ENCODE measurements at regions not wholly inside any gene's neighbourhood (a gene's known extent, or its start where the extent isn't known, plus 50 kb on each side); places are given as distances from the start of the nearest gene placed in this dataset.

- intact Hi-C loops (cut with DNase I), result no loop called here
- DNase-seq, result no peak
- no peak overlapping the region for H3K4me3 ChIP-seq
- H3K36me3 ChIP-seq, result no peaks in the 10 kb centered on the region
- no peaks in the 10 kb centered on the region for H3K4me1 ChIP-seq (ENCODE audit: insufficient read depth)
- no peaks in the 10 kb centered on the region for H3K27me3 ChIP-seq
- H3K27ac ChIP-seq, result no peak overlapping the region
- no peaks in the 10 kb centered on the region for H3K9me3 ChIP-seq
- TF ChIP-seq, protein P1, sequence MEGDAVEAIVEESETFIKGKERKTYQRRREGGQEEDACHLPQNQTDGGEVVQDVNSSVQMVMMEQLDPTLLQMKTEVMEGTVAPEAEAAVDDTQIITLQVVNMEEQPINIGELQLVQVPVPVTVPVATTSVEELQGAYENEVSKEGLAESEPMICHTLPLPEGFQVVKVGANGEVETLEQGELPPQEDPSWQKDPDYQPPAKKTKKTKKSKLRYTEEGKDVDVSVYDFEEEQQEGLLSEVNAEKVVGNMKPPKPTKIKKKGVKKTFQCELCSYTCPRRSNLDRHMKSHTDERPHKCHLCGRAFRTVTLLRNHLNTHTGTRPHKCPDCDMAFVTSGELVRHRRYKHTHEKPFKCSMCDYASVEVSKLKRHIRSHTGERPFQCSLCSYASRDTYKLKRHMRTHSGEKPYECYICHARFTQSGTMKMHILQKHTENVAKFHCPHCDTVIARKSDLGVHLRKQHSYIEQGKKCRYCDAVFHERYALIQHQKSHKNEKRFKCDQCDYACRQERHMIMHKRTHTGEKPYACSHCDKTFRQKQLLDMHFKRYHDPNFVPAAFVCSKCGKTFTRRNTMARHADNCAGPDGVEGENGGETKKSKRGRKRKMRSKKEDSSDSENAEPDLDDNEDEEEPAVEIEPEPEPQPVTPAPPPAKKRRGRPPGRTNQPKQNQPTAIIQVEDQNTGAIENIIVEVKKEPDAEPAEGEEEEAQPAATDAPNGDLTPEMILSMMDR (IDR thresholded peaks at IDR 0.05), result no peak
- TF ChIP-seq EP300 (IDR thresholded peaks at IDR 0.05), result no peak
- no peak for TF ChIP-seq POLR2A (IDR thresholded peaks at IDR 0.05)
- WGBS, 3 donors, result 64 to 76% (median 66%) methylated on average over 16 of the region's 16 CpGs
Observed at GRCh38 chr11:45079943-45080719, 66.3 kb upstream of the PRDM11 start.

GRCh38 chr11:45082744-45083543, 63.5 kb upstream of the PRDM11 start:
- no peaks in the 10 kb centered on the region for H3K9me3 ChIP-seq
- TF ChIP-seq, protein P1 (IDR thresholded peaks at IDR 0.05), result no peak
- TF ChIP-seq POLR2A (IDR thresholded peaks at IDR 0.05) (no peak), EP300 (IDR thresholded peaks at IDR 0.05) (no peak)
- H3K27me3 ChIP-seq, result no peaks in the 10 kb centered on the region
- WGBS, 3 donors, result 44 to 55% (median 45%) methylated on average over 10 of the region's 10 CpGs
- H3K27ac ChIP-seq, result no peak overlapping the region
- no peak overlapping the region for H3K4me3 ChIP-seq
- H3K36me3 ChIP-seq, result no peaks in the 10 kb centered on the region
- DNase-seq, result no peak
- intact Hi-C loops (cut with DNase I), result no loop called here
- H3K4me1 ChIP-seq (ENCODE audit: insufficient read depth), result no peaks in the 10 kb centered on the region

GRCh38 chr11:45083544-45084087, 62.8 kb upstream of the PRDM11 start:
- Histone ChIP-seq H3K27me3 (no peaks in the 10 kb centered on the region), H3K36me3 (no peaks in the 10 kb centered on the region), H3K4me3 (no peak overlapping the region), H3K4me1 (ENCODE audit: insufficient read depth) (no peaks in the 10 kb centered on the region), H3K9me3 (no peaks in the 10 kb centered on the region), H3K27ac (no peak overlapping the region)
- DNase-seq, result no peak
- TF ChIP-seq, protein P1 (IDR thresholded peaks at IDR 0.05), result no peak
- no peak for TF ChIP-seq EP300 (IDR thresholded peaks at IDR 0.05)
- 18 to 28% (median 20%) methylated on average over 3 of the region's 3 CpGs for WGBS, 3 donors
- intact Hi-C loops (cut with DNase I), result no loop called here

GRCh38 chr11:45085646-45086501, 60.6 kb upstream of the PRDM11 start:
- Histone ChIP-seq H3K27me3 (no peaks in the 10 kb centered on the region), H3K27ac (no peak overlapping the region)
- intact Hi-C loops (cut with DNase I), result no loop called here

More at GRCh38 chr11:45085646-45086501, 60.6 kb upstream of the PRDM11 start:
- TF ChIP-seq EP300 (IDR thresholded peaks at IDR 0.05) (no peak), POLR2A (IDR thresholded peaks at IDR 0.05) (no peak)
- TF ChIP-seq, protein P1 (IDR thresholded peaks at IDR 0.05), result no peak
- no peak for DNase-seq
- Histone ChIP-seq H3K4me3 (no peak overlapping the region), H3K9me3 (no peaks in the 10 kb centered on the region), H3K4me1 (ENCODE audit: insufficient read depth) (peaks cover 3% of the 10 kb centered on the region), H3K36me3 (no peaks in the 10 kb centered on the region)
- WGBS, 3 donors, result 54 to 58% (median 58%) methylated on average over 11 of the region's 11 CpGs

All from ovary (tissue), 7 donors.